HG03571 (cell line): ENCODE measurements at regions not wholly inside any gene's neighbourhood (a gene's known extent, or its start where the extent isn't known, plus 50 kb on each side); places are given as distances from the start of the nearest gene placed in this dataset.
"Not testable (repeated sequence)": the region's sequence is repeated elsewhere in the genome, so short reads cannot be mapped to it uniquely, and the experiment has no call there.

Experiments
- ATAC-seq: cut with Tn5 transposase; IDR thresholded peaks from one replicate; pipeline ENCODE4 v1.9.1; 2021; ENCODE audit not compliant: unreplicated experiment

DNA sequence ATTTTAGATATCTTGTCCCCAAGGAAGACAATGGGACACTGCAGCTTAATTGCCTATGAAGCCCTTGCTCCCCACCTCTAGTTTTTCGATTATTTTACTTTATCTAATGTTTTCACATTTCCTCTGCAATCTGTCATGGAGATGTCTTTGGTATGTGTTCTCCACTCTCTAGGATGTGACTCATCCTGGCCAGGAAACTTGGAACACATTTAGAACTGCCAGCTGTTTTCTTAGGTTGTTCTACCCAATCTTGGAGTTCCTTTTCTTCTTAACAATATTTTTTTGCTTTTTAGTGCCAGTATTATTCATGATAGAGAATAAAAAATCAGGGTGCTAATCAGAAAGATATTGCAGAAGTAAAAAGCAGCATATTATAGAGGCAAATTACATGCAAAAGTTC lies 101.7 kb upstream of the CLEC14A start:
- ATAC-seq: no peak

DNA sequence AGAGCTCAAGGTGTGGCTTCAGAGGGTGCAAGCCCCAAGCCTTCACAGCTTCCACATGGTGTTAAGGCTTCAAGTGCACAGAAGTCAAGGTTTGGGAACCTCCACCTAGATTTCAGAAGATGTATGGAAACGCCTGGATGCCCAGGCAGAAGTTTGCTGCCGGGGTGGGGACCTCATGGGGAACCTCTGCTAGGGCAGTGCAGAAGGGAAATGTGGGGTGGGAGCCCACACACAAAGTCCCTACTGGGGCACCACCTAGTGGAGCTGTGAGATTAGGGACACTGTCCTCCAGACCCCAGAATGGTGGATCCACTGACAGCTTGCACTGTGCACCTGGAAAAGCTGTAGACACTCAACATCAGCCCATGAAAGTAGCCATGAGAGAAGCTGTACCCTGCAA lies 99.6 kb upstream of the CLEC14A start:
- not testable (repeated sequence) for ATAC-seq

DNA sequence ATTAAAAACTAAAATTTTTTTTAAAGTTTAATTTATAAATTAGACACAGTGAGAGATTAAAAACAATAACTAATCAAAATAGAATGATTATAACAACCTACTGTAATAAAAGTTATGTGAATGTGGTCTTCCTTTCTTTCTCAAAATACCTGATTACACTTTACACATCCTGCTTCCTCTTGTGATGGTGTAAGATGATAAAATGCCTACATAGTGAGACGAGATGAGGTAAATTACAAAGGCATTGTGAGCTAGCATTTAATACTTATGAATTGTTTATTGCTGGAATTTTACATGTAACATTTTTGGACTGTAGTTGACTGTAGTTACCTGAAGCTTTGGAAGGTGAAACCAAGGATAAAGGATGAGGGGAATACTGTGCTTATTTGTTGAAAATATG lies 94.2 kb upstream of the CLEC14A start:
- no peak for ATAC-seq

DNA sequence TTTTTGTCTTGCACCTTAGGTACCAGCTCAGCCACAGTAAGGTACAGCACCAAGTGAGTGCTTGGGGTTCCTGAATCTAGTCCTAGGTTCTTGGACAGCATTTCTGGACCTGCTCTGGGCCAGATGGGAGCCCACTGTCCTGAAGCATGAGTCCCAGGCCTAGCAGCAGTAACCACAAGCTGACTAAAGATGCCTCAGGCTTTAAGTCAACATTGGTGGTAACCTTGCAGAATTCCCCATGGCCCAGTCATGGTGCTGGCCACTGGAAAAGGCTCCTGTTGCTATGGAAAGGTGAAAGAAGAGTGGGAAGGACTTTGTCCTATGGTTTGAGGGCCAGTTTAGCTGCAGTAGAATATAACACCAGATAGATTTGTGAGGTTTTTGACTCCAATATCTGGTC lies 86.9 kb upstream of the CLEC14A start:
- no peak for ATAC-seq

DNA sequence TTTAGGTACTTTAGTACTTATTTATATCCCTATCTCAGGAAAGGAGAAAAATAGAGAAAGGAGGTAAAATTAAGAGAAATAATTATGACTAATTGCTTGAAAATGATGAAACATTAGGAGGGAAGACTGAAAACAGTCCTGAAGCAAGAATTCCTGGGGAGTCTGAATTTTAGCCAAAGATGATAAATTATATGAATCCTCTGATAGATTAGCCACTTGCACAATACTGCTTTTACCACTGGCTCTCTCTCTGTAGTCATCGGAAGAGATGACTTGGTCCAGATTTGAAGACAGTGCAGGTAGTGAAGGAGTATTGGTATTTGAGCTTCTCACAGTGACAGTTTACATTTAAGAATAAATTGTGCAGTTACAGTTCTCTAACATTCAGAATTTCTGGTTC lies 83.8 kb upstream of the CLEC14A start:
- no peak for ATAC-seq

DNA sequence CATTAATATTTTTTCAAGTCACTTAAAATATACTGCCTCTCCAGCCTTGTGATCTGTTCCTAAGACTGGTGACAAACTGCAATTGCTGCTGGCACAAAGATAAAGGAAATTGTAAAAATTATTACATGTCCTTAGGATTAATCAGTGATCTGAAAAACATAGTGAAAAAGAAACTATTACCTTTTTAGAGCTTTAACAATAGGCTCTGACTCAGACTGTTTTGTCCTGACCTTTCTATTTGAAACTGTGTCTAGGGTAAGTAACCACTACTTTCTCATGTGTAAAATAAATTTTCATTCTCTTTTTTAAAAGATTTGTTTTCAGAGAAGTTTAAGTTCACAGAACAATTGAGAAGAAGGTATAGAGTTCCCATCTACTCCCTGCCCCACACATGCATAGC lies 80.4 kb upstream of the CLEC14A start:
- no peak for ATAC-seq

DNA sequence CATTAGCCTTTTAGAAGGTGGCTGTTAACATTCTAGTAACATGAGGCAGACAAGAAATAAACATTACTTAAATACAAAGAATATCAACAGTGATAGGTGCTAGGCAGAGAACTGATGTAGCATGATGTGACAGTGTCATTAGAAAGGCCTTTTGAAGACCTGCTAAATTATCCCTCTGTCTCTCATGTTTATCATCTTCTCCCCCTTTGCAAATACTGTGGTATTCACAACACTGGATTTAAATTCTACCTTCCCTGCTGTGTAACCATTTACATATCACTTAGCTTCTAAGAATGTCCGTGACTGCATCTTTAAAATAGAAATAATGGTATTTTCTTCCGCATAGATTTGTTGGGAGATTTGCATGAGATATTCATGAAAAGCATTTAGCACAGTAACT lies 74.4 kb upstream of the CLEC14A start:
- ATAC-seq: no peak

DNA sequence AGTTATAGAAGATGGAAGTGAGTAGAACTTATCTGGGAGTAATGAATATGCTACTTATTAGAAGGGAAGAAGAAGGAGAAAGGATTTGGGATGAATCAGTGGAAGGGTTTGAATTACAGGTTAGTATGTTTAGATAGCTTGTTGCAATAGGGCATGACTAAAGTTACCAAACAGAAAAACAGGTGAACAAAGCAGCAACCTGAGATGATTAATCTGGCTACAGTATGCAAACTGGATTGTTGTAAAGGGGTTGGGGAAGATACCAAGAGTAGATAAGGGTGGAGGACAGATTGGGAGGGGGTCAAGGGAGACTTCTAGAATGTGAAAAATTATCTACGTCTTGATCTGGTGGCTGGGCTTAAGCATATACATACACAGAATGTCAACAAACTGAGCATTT lies 73.4 kb upstream of the CLEC14A start:
- ATAC-seq: no peak

DNA sequence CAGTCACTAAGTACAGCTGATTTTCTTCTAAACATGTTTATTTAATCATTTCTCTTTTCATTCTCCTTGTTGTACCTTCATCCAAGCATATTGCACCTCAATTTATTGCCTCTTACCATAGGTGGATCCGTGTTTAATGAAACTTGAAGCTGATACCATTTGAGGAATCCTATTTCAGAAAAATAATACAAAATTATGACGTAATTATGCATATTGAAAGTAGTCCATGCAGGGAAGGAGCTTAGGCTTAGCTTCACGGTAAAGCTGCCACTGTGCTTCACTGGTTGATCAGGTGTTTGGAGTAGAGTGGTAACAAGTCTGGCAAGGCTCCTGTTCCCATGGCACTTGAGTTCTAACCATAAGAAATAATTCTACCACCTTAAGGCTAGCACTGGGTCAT lies 61.0 kb upstream of the CLEC14A start:
- ATAC-seq: no peak

DNA sequence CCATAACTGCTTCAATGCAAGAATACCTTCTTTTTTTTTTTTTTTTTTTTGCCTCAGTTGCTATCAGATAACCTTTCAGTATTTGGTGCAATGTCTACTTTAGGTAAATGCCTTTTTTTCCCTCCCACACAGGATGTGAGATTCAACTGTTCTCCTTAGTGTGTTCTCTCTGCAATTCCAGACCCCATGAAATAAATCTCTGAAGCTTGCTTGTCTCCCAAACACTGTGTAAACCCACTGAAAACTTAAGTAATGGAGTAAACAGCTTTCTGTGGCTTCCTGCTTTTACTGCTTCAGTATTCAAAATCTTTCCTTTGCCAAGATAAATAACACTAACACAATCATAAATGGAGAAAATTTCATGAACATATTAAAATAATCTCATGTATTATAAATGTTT lies 55.8 kb upstream of the CLEC14A start:
- no peak for ATAC-seq

DNA sequence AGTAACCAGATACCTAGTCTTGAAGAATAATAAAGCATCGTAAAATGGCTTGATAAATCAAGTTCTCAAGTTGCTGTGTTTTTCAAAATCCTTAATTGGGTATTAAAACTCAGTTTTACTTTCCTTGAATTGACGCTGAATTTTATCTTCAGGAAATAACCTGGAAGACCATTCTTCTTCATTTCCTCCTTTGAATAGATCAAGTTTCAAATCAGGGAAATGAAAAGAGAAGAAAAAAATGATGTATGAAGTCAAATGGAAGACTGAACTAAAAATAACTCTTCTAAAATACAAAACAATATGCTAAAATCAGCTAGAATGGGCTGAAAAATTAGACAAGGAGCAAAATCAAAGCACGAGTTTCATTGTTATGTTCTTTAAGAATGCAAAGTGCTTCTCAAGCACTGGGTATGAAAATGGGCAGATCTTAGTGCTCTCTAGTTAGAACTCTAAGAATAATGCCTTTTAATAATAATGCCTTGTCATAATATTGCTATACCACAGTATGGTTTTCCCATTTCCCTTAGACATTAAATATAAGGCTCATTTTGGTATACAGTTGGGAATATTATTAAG lies 54.6 kb upstream of the CLEC14A start:
- ATAC-seq: no peak

DNA sequence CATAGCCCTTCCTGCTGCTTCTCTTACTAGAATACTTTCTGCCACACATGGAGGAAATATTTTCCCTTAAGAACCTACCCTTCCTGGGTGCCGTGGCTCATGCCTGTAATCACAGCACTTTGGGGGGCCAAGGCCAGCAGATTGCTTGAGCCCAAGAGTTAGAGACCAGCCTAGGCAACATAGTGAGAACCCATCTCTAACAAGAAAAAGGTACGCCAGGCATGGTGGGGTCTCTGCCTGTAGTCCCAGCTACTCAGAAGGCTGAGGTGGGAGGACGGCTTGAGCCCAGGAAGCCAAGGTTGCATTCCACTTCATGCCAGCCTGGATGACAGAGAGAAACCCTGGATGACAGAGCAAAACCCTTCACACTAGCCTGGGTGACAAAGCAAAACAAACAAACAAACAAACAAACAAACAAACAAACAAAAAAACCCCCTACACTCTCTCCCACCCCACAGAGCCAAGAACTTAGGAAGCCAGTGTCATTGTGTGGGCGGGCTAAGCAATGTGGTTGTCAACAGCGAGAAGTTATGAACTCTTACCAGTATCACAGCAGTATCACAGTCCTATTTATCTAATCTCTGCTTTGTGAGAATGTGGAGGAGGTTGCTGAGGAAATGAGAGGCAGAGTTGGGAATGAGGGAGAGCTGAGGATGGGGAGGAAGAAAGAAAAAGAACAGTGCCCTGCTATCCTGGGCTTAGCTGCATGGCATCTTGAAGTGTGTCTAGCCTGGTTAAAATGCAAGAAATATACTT lies 53.8 kb upstream of the CLEC14A start:
- ATAC-seq: no peak
